H1 (cell line): ENCODE measurements at regions not wholly inside any gene's neighbourhood (a gene's known extent, or its start where the extent isn't known, plus 50 kb on each side); places are given as distances from the start of the nearest gene placed in this dataset.

Source experiments
- CBX8 ChIP-seq: fragments of 300-800, 300-1000 bp; sonication (generic); IDR thresholded peaks from 2 replicates; pipeline ENCODE4 v1.7.1; 2016; ENCODE audit warnings: low read depth, low read length, borderline replicate concordance
- CHD7 ChIP-seq: fragments of 300-600 bp; sonication (generic); IDR thresholded peaks from 2 replicates; pipeline ENCODE4 v1.7.1; 2012; ENCODE audit warnings: low read length, moderate library complexity, mild to moderate bottlenecking, inconsistent platforms; ENCODE audit not compliant: insufficient replicate concordance
- CTCF ChIP-seq, 3 experiments: IDR thresholded peaks; 1 replicate in 2 of 3; 2 replicates in 1 of 3; pipeline versions ENCODE4 v1.5.1 to v1.6.1; 2011; ENCODE audit warnings: low read length in 3 of 3, mild to moderate bottlenecking in 3 of 3, inconsistent platforms in 2 of 3, low read depth in 1 of 3, moderate library complexity in 1 of 3; ENCODE audit not compliant: insufficient read depth in 1 of 3; ENCODE audit errors: control extremely low read depth in 1 of 3
- JUN ChIP-seq: IDR thresholded peaks from 2 replicates; pipeline ENCODE4 v1.6.1; 2011; ENCODE audit warnings: low read depth, mild to moderate bottlenecking, improper control_type of control experiment, low read length
- RNF2 ChIP-seq: fragments of 200-900, 300-1000 bp; sonication (generic); IDR thresholded peaks from 2 replicates; pipeline ENCODE4 v1.7.1; 2016; ENCODE audit warnings: borderline replicate concordance, low read depth, mild to moderate bottlenecking, antibody characterized with exemption, low read length; ENCODE audit not compliant: poor library complexity, severe bottlenecking; ENCODE audit errors: missing control alignments
- SUZ12 ChIP-seq: fragments of 200-600 bp; sonication (generic); IDR thresholded peaks from 2 replicates; pipeline ENCODE4 v1.6.1; 2012; ENCODE audit warnings: mild to moderate bottlenecking, inconsistent platforms, low read length, moderate library complexity, mixed read lengths
- TAF7 ChIP-seq: optimal IDR thresholded peaks from 2 replicates; pipeline ENCODE3; 2011; ENCODE audit warnings: low read depth, mild to moderate bottlenecking, inconsistent platforms, low read length, moderate library complexity, borderline replicate concordance

- TF ChIP-seq CHD7 (peak; percentile 37), TAF7 (no peak), RNF2 (no peak), JUN (no peak), SUZ12 (no peak), CBX8 (no peak), CTCF (IDR thresholded peaks at IDR 0.05; ENCODE audit: control extremely low read depth in 1 of 3, insufficient read depth in 1 of 3, low read depth in 1 of 3, low read length in 3 of 3) (peak in 2 of 3 experiments; percentile 56 to 78; a peak in 2 of 4 replicates)
Observed at GRCh38 chr9:86434039-86434726, 80.0 kb upstream of the TUT7 start (continued).
